Lung (tissue), 11 donors: ENCODE measurements at regions not wholly inside any gene's neighbourhood (a gene's known extent, or its start where the extent isn't known, plus 50 kb on each side); places are given as distances from the start of the nearest gene placed in this dataset.
A peak's percentile ranks its signal among the peaks of the same experiment; 100 is the strongest.

Experiments used
- ATAC-seq: fragments of 200-7000 bp; cut with Tn5 transposase; one replicate; pipeline ENCODE4 v1.9.1; 2020; ENCODE audit warnings: moderate number of reproducible peaks; ENCODE audit not compliant: insufficient read depth, low FRiP score
- DNase-seq, 3 donors: peaks; one replicate each; pipeline ENCODE4 v3.0.0-alpha.2; 2013 to 2017
- H3K27ac ChIP-seq, 2 donors: one replicate each; pipeline ENCODE4 v1.5.1; 2013; ENCODE audit warnings: mild to moderate bottlenecking in 2 of 2, moderate library complexity in 2 of 2, control low read depth in 1 of 2, inconsistent platforms in 1 of 2, low read depth in 1 of 2, low read length in 1 of 2
- H3K27me3 ChIP-seq, 3 donors: one replicate each; pipeline ENCODE4 v1.5.1; 2013; ENCODE audit warnings: low read length in 2 of 3; ENCODE audit not compliant: control insufficient read depth in 3 of 3, insufficient read depth in 3 of 3
- H3K36me3 ChIP-seq, 4 donors: one replicate each; pipeline ENCODE4 v1.5.1; 2013; ENCODE audit warnings: low read length in 4 of 4, mild to moderate bottlenecking in 1 of 4, moderate library complexity in 1 of 4; ENCODE audit not compliant: control insufficient read depth in 4 of 4, insufficient read depth in 4 of 4
- H3K4me1 ChIP-seq, 5 donors: one replicate each; pipeline ENCODE4 v1.5.1; 2013; ENCODE audit warnings: low read length in 5 of 5, mild to moderate bottlenecking in 2 of 5, moderate library complexity in 1 of 5; ENCODE audit not compliant: control insufficient read depth in 5 of 5, insufficient read depth in 5 of 5
- H3K4me3 ChIP-seq: one replicate; pipeline ENCODE4 v1.5.1; 2013; ENCODE audit warnings: mild to moderate bottlenecking, control low read depth, moderate library complexity
- H3K9ac ChIP-seq, 2 donors: one replicate each; pipeline ENCODE4 v1.5.1; 2013; ENCODE audit warnings: low read length in 2 of 2, control low read depth in 1 of 2; ENCODE audit not compliant: insufficient read depth in 1 of 2
- H3K9me3 ChIP-seq, 4 donors: one replicate each; pipeline ENCODE4 v1.5.1; 2013; ENCODE audit warnings: low read length in 3 of 4, mild to moderate bottlenecking in 1 of 4, moderate library complexity in 1 of 4; ENCODE audit not compliant: control insufficient read depth in 4 of 4, insufficient read depth in 3 of 4
- CTCF ChIP-seq: IDR thresholded peaks from 2 replicates; pipeline ENCODE4 v1.5.1; 2012; ENCODE audit warnings: mild to moderate bottlenecking; ENCODE audit errors: control extremely low read depth, extremely low read depth
- WGBS, 2 donors: extraction: QIAGEN DNeasy Blood & Tissue Kit; methylation state at CpG; one replicate each; pipeline ENCODE4 v1.1.7; 2013; 5-methylcytosine and 5-hydroxymethylcytosine counted together
- donor health status: control.
- donor health status: control.
- donor health status: Bipolar disorder and iron deficiency.
- donor health status: healthy.
- donor health status: DM: yes; HTN: yes; CAD: no.

- peaks cover 0 to 17% (median 3%) of the 10 kb centered on the region in 5 donors for H3K4me1 ChIP-seq
- TF ChIP-seq CTCF = no peak
- H3K9me3 ChIP-seq = no peaks in the 10 kb centered on the region
- no peak overlapping the region for H3K9ac ChIP-seq
- DNase-seq (peak in 2 of 3 donors; percentile 19 to 53), ATAC-seq (no peak)
- H3K27ac ChIP-seq = no peak overlapping the region
- no peaks in the 10 kb centered on the region for H3K36me3 ChIP-seq
- 60 to 77% methylated on average over 14 of the region's 14 CpGs for WGBS, 2 donors
- no peaks in the 10 kb centered on the region for H3K27me3 ChIP-seq
- no peak overlapping the region for H3K4me3 ChIP-seq
Observed at GRCh38 chr2:190119257-190119656, 56.7 kb upstream of the MSTN start.

DNA sequence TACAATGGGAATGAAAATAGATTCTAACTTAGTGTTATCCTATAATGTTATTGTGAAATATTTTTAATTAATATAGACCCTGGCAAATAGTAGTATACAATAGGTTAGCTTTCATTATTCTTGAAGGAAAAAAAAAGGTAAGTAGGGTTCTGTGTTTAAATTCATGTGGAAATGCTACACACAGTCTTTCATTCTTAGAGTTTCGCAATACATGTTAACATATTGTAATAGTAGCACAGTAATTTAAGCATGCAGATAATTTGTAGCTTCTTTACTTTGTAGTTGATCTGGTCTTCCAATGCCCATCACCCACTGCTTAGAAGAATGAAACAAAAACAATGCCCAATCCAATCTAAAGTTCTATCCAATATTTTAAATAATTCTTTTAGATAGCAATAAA is 54.8 kb upstream of the MSTN start:
- TF ChIP-seq CTCF = no peak
- no peaks in the 10 kb centered on the region for H3K9me3 ChIP-seq
- no peak overlapping the region for H3K9ac ChIP-seq
- no peak for ATAC-seq
- 95 to 96% methylated on average over 1 of the region's 1 CpG for WGBS, 2 donors
- DNase-seq = no peak
- H3K27ac ChIP-seq = no peak overlapping the region
- H3K4me3 ChIP-seq = no peak overlapping the region
- H3K27me3 ChIP-seq = no peaks in the 10 kb centered on the region
- H3K4me1 ChIP-seq = peaks cover 0 to 17% (median 3%) of the 10 kb centered on the region in 5 donors
- no peaks in the 10 kb centered on the region for H3K36me3 ChIP-seq

- ATAC-seq (no peak), DNase-seq (no peak)
- Histone ChIP-seq H3K9me3 (no peaks in the 10 kb centered on the region), H3K27me3 (no peaks in the 10 kb centered on the region), H3K9ac (no peak overlapping the region), H3K27ac (no peak overlapping the region), H3K4me3 (no peak overlapping the region), H3K4me1 (no peaks in the 10 kb centered on the region), H3K36me3 (no peaks in the 10 kb centered on the region)
- WGBS, 2 donors = 89 to 92% methylated on average over 2 of the region's 2 CpGs
- no peak for TF ChIP-seq CTCF
Observed at GRCh38 chr2:190113000-190113399, 50.5 kb upstream of the MSTN start.
